ENCODE measurements at regions not wholly inside any gene's neighbourhood (a gene's known extent, or its start where the extent isn't known, plus 50 kb on each side); places are given as distances from the start of the nearest gene placed in this dataset.

DNA sequence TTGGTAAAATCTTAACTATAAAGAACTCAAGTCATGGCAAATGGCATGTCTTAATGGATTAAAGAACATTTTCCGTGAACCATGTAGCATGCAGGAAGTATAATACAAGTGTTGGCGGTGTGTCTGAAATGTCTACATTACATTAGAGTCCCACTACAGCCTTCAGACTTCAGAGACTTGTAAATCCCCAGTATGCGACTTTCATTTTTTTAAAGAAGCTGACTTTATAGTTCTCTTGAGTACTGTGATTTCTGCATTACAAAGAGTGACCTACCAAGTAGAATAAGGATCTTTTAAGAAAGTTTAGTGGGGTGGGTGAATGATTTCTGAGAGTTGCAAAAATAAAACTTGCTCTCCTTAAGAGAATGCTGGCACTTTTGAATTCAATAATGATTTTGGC lies 140.7 kb upstream of the FN1 start:
- TF ChIP-seq, protein P1, sequence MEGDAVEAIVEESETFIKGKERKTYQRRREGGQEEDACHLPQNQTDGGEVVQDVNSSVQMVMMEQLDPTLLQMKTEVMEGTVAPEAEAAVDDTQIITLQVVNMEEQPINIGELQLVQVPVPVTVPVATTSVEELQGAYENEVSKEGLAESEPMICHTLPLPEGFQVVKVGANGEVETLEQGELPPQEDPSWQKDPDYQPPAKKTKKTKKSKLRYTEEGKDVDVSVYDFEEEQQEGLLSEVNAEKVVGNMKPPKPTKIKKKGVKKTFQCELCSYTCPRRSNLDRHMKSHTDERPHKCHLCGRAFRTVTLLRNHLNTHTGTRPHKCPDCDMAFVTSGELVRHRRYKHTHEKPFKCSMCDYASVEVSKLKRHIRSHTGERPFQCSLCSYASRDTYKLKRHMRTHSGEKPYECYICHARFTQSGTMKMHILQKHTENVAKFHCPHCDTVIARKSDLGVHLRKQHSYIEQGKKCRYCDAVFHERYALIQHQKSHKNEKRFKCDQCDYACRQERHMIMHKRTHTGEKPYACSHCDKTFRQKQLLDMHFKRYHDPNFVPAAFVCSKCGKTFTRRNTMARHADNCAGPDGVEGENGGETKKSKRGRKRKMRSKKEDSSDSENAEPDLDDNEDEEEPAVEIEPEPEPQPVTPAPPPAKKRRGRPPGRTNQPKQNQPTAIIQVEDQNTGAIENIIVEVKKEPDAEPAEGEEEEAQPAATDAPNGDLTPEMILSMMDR (IDR thresholded peaks at IDR 0.05; ENCODE audit: poor library complexity, severe bottlenecking): no peak
- no peak for TF ChIP-seq SMC3 (conservative IDR thresholded peaks at IDR 0.05; ENCODE audit: poor library complexity)
- no peak for TF ChIP-seq POLR2AphosphoS5 (IDR thresholded peaks at IDR 0.05)

Data from neural cell (in vitro differentiated cells).